ENCODE measurements at regions not wholly inside any gene's neighbourhood (a gene's known extent, or its start where the extent isn't known, plus 50 kb on each side); places are given as distances from the start of the nearest gene placed in this dataset.

DNA sequence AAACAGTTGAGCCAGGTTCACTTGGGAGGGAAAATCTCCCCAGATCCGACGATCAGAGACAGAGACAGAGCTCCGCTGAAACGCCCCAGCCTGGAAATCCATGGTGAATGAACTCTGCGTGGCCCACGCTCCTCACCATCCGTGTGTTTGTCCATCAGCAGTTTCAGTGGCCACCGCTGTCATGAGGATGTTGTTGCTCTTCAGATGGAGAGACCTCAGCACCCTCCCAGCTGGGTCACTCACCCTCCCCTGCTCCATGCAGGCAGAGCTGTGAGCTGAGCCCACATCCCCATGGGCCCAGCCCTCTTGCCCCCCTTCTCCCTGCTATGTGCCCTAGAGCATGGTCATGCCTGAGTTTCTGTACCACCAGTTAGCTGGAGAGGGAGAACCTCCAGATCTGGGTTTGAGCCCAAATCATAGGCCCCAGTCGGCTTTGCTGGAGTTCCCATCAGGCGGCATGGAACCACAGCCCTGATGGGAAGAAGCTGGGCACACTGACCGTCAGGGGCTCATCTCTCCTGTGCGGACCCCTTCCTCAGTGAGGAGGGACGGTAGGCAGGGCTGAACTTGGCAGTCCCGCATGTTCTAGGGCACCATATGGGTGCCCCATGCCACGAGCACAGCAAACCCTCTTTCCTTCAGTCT is 154.4 kb upstream of the COL5A1 start:
- intact Hi-C loops (cut with micrococcal nuclease) = no loop called here
- DNase-seq = no peak
- no peaks in the 10 kb centered on the region for H3K36me3 Mint-ChIP-seq (ENCODE audit: low read depth)

DNA sequence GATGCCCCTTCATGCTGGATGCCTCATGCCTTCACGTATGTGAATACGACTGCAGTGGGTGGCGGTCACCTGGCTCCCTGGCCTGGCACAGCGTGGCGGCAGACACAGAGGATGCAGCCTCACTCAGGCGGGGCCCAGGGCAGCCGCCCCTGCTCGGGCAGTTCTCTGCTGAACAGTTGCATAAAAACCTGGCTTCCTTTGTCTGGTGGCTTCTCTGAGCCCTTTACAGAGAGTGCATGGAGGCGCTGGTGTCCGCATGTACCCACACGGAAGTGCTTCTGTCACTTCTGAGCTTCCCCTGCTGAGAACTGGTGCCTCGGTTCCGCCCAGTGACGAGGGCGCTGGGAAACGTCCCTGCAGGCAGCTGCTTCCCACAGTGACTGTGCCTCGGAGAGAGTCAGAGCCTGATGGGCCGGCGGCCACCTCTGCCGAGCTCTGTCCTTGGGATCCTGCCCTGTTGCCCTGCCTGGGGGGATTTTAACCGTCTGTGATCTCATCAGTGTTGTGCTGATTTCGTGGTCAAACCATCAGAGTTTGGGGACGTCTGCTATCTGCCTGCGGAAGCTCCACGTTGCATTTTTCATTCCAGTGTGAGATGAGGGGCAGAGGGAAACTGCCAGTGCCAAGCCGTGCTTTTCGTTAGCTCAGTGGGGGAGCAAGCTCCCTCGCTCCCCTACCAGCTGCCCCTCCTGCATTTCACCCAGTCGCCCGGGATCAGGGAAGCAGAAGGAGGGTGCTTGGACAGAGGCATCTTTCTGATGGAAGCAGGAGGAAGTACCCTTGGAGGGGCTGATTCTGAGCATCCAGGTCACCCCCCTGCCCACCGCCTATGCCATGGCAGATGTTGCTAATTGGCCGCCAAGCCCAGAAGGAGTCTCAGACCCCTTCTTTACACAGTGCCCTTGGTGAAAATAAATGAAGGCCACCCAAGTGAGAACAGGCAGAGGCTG is 153.0 kb upstream of the COL5A1 start:
- DNase-seq = no peak
- no peak overlapping the region for H3K27ac Mint-ChIP-seq
- H3K36me3 Mint-ChIP-seq (ENCODE audit: low read depth) = no peaks in the 10 kb centered on the region

More for the DNA sequence above, 154.4 kb upstream of the COL5A1 start:
- Mint-ChIP-seq H3K27ac (no peak overlapping the region), H3K4me1 (no peaks in the 10 kb centered on the region), H3K9me3 (no peaks in the 10 kb centered on the region), H3K27me3 (no peaks in the 10 kb centered on the region), H3K4me3 (no peak overlapping the region)

GRCh38 chr9:134489621-134490408 is 151.8 kb upstream of the COL5A1 start:
- Mint-ChIP-seq H3K4me1 (no peaks in the 10 kb centered on the region), H3K36me3 (ENCODE audit: low read depth) (no peaks in the 10 kb centered on the region), H3K27ac (no peak overlapping the region), H3K4me3 (no peak overlapping the region), H3K9me3 (no peaks in the 10 kb centered on the region), H3K27me3 (no peaks in the 10 kb centered on the region)
- no peak for DNase-seq
- intact Hi-C loops (cut with micrococcal nuclease) = no loop called here

More for the DNA sequence above, 153.0 kb upstream of the COL5A1 start:
- H3K4me1 Mint-ChIP-seq = no peaks in the 10 kb centered on the region
- H3K4me3 Mint-ChIP-seq = no peak overlapping the region
- H3K27me3 Mint-ChIP-seq = no peaks in the 10 kb centered on the region
- intact Hi-C loops (cut with micrococcal nuclease) = no loop called here
- no peaks in the 10 kb centered on the region for H3K9me3 Mint-ChIP-seq

GRCh38 chr9:134490446-134490845 is 151.2 kb upstream of the COL5A1 start:
- H3K27me3 Mint-ChIP-seq = no peaks in the 10 kb centered on the region
- no peak overlapping the region for H3K4me3 Mint-ChIP-seq
- no peaks in the 10 kb centered on the region for H3K36me3 Mint-ChIP-seq (ENCODE audit: low read depth)
- intact Hi-C loops (cut with micrococcal nuclease) = no loop called here
- no peak overlapping the region for H3K27ac Mint-ChIP-seq
- no peaks in the 10 kb centered on the region for H3K9me3 Mint-ChIP-seq
- no peak for DNase-seq
- H3K4me1 Mint-ChIP-seq = no peaks in the 10 kb centered on the region

DNA sequence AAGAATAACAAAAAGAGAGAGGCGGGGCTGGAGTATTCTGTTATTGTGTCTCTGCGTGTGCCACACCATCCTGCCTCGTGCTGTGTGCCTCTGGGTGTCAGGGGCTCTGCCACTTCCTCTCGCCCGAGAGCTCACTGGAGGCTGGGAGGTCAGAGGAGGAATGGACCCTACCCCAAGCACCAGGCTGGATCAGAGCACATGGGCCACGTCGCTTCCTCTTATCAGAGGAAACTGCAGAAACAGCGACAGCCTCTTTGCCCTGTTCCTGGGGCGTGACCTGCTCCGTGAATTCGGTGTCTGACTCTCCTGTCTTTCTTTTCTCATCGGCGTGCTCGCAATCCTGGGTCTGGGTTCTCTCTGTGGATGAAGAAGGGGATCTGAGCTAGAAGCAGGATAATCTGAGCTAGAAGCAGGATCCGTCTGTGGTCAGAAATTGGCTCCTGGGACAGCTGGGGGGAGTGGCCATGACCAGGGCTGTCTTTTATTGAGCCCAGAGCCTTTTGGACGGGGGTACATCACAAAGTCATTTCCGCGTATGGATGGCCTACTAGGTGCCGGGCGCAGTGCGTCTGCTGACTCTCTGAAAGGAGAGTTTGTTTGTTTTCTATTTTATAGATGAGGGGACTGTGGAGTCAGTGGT is 150.3 kb upstream of the COL5A1 start:
- Mint-ChIP-seq H3K36me3 (ENCODE audit: low read depth) (no peaks in the 10 kb centered on the region), H3K4me3 (no peak overlapping the region), H3K27ac (no peak overlapping the region), H3K27me3 (no peaks in the 10 kb centered on the region), H3K9me3 (no peaks in the 10 kb centered on the region), H3K4me1 (no peaks in the 10 kb centered on the region)
- DNase-seq = no peak
- intact Hi-C loops (cut with micrococcal nuclease) = no loop called here

DNA sequence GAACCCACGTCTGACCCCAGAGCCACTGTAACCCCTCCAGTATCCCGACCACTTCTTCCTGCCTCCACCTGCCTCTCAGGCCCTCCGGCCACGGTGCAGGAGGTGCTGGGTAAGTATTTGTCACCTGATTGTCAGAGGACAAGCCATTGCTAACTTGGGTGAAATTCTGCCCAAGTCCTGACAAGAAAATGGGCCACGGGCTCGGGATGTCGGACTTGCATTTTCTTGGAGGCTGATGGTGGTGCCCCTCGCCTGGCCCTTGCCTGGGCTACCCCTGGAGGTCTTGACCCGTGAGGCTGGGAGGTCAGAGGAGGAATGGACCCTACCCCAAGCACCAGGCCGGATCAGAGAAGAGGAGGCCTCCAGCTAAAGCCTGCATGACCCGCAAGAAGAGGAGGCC is 149.7 kb upstream of the COL5A1 start:
- no peak overlapping the region for H3K27ac Mint-ChIP-seq
- H3K36me3 Mint-ChIP-seq (ENCODE audit: low read depth) = no peaks in the 10 kb centered on the region
- intact Hi-C loops (cut with micrococcal nuclease) = no loop called here
- no peak for DNase-seq
- H3K27me3 Mint-ChIP-seq = no peaks in the 10 kb centered on the region
- no peaks in the 10 kb centered on the region for H3K4me1 Mint-ChIP-seq
- no peak overlapping the region for H3K4me3 Mint-ChIP-seq
- H3K9me3 Mint-ChIP-seq = no peaks in the 10 kb centered on the region

GRCh38 chr9:134492281-134492691 is 149.3 kb upstream of the COL5A1 start:
- Mint-ChIP-seq H3K4me3 (no peak overlapping the region), H3K4me1 (no peaks in the 10 kb centered on the region), H3K27me3 (no peaks in the 10 kb centered on the region), H3K36me3 (ENCODE audit: low read depth) (no peaks in the 10 kb centered on the region), H3K9me3 (no peaks in the 10 kb centered on the region), H3K27ac (no peak overlapping the region)
- no peak for DNase-seq
- intact Hi-C loops (cut with micrococcal nuclease) = no loop called here

DNA sequence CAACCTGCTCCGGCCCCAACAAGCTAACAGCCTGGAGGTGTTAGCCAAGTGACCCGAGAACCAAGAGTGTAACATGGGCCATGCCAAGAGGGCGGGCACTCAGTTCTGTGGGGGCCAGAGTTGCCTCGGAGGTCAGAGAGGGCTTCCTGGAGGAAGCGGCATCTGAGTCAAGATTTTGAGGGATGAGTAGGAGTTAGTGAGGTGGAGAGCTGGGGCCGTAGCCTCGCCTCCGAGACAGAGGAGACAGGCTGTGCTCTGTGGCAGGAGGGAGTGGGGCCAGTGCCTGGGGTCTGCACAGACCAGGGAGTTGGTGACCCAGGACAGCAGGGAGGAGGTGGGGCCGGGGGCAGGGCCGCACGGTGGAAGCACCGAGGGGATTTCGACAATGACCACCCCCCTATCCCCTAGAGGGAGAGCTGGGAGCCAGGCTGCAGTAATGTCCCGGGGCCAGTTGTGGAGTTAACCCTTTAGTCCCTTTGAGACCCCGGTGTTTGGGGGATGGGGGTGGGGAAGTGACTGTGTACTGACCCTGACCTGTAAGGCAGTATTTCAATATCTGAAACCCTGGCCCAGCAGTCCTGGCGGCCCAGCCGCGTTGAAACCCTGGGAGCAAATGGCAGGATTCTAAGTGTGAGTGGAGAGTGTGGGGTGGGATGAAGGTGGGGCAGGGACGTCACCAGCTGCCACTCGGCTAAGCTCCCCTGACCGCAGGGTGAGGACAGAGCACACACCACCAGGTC is 148.7 kb upstream of the COL5A1 start:
- Mint-ChIP-seq H3K4me1 (no peaks in the 10 kb centered on the region), H3K9me3 (no peaks in the 10 kb centered on the region), H3K27ac (no peak overlapping the region), H3K27me3 (no peaks in the 10 kb centered on the region), H3K36me3 (ENCODE audit: low read depth) (no peaks in the 10 kb centered on the region), H3K4me3 (no peak overlapping the region)
- no peak for DNase-seq
- intact Hi-C loops (cut with micrococcal nuclease) = no loop called here

GRCh38 chr9:134493461-134494272 is 147.9 kb upstream of the COL5A1 start:
- Mint-ChIP-seq H3K4me3 (no peak overlapping the region), H3K4me1 (no peaks in the 10 kb centered on the region), H3K9me3 (no peaks in the 10 kb centered on the region), H3K36me3 (ENCODE audit: low read depth) (no peaks in the 10 kb centered on the region), H3K27ac (no peak overlapping the region), H3K27me3 (no peaks in the 10 kb centered on the region)
- intact Hi-C loops (cut with micrococcal nuclease) = no loop called here
- DNase-seq = no peak

DNA sequence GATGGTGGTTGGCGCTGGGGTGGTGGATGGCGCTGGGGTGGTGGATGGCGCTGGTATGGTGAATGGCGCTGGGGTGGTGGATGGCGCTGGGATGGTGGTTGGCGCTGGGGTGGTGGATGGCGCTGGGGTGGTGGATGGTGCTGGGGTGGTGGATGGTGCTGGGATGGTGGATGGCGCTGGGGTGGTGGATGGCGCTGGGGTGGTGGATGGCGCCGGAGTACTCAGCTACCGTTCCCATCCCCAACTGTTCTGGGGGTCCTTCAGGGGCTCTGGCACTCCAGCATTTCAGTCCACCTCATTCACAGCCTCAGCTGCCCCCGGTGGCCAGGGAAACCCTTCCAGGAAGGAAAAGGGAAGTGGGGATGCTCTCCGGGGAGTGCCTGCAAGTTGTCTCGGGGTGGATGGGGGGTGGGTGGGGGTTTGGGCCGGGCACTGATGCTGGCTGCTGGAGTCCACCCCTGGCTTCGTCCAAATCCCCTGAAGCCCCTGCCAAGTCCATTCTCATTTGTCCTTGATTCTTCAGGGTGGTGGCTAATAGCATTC is 147.3 kb upstream of the COL5A1 start:
- Mint-ChIP-seq H3K27me3 (no peaks in the 10 kb centered on the region), H3K36me3 (ENCODE audit: low read depth) (no peaks in the 10 kb centered on the region), H3K27ac (no peak overlapping the region), H3K4me1 (no peaks in the 10 kb centered on the region), H3K4me3 (no peak overlapping the region), H3K9me3 (no peaks in the 10 kb centered on the region)
- intact Hi-C loops (cut with micrococcal nuclease) = no loop called here
- no peak for DNase-seq

DNA sequence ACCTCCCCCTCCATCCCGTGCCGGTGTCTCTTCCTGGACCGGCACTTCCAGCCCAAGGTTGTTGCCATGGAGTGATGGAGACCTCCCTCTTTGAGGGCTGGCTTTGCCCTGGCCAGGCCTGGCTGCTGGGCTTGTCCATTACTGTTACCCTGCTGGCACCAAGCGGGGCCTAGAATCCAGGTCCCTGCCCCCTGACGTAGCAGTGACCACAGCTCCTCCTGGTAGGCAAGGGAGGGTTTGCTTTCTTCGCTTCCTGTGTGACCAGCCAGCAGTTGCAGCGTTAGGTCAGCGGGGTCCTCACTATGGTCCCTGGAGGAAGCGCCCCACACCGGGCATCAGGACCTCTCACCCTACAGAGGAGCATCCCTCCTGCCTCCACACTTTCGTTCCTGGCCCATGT is 146.7 kb upstream of the COL5A1 start:
- Mint-ChIP-seq H3K4me1 (no peaks in the 10 kb centered on the region), H3K4me3 (no peak overlapping the region), H3K36me3 (ENCODE audit: low read depth) (no peaks in the 10 kb centered on the region), H3K9me3 (no peaks in the 10 kb centered on the region), H3K27me3 (no peaks in the 10 kb centered on the region), H3K27ac (no peak overlapping the region)
- intact Hi-C loops (cut with micrococcal nuclease) = no loop called here
- DNase-seq = no peak

- intact Hi-C loops (cut with micrococcal nuclease) = no loop called here
- H3K9me3 Mint-ChIP-seq = no peaks in the 10 kb centered on the region
- peaks cover under 1% of the 10 kb centered on the region for H3K27me3 Mint-ChIP-seq
- H3K4me1 Mint-ChIP-seq = no peaks in the 10 kb centered on the region
- H3K4me3 Mint-ChIP-seq = no peak overlapping the region
- no peak for DNase-seq
- H3K36me3 Mint-ChIP-seq (ENCODE audit: low read depth) = no peaks in the 10 kb centered on the region
- H3K27ac Mint-ChIP-seq = no peak overlapping the region
Measured at GRCh38 chr9:134495881-134496412, 145.7 kb upstream of the COL5A1 start.
